CD4-positive, alpha-beta T cell treated with Interleukin-1 beta for 1 hour (primary cell): ENCODE measurements at regions not wholly inside any gene's neighbourhood (a gene's known extent, or its start where the extent isn't known, plus 50 kb on each side); places are given as distances from the start of the nearest gene placed in this dataset.
"Not testable (repeated sequence)": the region's sequence is repeated elsewhere in the genome, so short reads cannot be mapped to it uniquely, and the experiment has no call there.

Experiments used
- DNase-seq, 2 donors: peaks; one replicate each; pipeline ENCODE4 v3.0.0-alpha.2; 2020 to 2022

DNA sequence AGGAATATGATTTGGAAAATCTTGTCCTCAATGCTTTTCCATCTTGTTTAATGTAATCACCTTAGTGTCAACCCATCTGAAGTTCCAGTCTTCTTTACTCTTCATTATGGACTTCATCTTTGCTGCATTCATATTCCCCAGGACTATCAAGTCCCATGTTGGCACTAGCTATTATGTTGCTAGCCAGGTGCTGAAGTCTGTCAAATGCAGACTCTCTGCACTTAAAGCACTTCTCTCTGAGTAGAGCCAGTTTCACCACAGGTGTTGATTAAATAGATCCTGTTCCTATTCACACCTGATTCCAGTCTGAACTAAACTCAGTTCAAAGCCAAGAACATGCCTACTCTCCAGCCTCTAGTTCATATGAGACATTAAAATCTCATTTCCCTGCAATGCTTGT lies 75.0 kb upstream of the PKN2 start:
- DNase-seq, result no peak

DNA sequence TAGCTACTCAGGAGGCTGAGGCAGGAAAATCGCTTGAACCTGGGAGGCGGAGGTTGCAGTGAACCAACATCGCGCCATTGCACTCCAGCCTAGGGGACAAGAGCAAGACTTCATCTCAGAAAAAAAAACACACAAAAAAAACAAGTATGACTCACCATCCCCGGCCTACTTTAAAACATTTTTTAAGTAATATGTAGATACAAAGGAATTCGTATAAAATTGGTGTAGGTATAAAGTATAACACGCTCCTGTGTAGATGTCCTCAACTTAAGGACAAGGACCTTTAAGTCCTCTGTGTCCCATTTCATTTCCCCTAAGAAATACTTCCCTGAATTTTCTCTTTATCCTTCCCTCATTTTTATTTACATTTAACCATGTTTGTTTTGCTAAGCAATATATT lies 73.4 kb upstream of the PKN2 start:
- no peak for DNase-seq

DNA sequence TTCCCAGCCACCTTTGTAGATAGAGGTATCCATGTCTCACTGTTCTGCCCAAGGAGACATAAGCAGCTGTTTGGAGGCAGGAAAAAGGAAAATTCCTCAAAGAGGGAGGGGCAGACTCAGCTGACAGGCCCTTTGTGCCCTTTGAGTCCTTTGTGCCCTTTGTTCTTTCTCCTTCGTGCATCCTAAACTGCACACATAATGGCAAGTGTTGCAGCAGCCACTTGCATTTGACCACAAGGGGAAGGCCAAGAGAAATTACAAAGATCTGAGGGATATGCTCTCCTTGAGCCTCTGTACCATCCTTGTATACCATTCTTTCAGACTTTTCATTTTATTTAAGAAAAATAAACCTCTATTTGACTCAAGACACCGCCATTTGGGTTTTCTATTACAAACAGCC lies 71.8 kb upstream of the PKN2 start:
- DNase-seq, result no peak

DNA sequence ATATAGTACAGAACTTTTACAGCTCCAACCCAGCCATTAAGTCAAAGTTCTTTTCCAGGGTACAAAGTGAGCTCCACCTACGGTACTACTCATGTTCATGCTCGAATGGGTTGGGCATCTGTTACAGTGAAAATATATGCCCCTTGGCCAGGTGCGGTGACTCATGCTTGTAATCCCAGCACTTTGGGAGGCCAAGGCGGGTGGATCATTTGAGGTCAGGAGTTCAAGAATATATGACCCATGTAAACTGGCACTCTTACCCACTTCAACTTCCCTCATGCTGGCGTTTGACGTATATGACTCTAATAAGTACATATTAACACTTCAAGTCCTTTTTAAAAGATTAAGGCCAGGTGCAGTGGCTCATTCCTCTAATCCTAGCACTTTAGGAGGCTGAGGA lies 71.3 kb upstream of the PKN2 start:
- DNase-seq, result no peak

DNA sequence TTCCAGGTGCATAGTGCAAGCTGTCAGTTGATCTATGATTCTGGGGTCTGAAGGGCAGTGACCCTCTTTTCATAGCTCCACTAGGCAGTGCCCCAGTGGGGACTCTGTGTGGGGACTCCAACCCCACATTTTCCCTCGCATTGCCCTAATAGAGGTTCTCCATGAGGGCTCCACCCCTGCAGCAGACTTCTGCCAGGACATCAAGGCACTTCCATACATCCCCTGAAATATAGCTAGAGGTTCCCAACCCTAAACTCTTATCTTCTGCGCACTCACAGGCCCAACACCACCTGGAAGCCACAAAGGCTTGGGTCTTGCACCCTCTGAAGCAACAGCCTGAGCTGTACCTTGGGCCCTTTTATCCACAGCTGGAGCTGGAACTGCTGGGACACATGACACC lies 65.7 kb upstream of the PKN2 start:
- DNase-seq, result no peak

DNA sequence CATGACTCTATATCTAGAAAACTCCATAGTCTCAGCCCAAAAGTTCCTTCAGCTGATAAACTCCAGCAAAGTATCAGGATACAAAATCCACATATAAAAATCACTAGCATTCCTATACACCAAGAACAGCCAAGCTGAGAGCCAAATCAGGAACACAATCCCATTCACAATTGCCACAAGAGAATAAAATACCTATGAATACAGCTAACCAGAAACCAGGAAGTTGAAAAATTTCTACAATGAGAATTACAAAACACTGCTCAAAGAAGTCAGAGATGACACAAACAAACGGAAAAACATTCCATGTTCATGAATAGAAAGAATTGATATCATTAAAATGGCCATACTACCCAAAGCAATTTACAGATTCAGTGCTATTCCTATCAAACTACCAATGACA lies 61.0 kb upstream of the PKN2 start:
- DNase-seq, result not testable (repeated sequence)
